HEK293 (cell line): ENCODE measurements at regions not wholly inside any gene's neighbourhood (a gene's known extent, or its start where the extent isn't known, plus 50 kb on each side); places are given as distances from the start of the nearest gene placed in this dataset.

Source experiments
- CTCF ChIP-seq: fragments of 450-650 bp; formaldehyde crosslinking; IDR thresholded peaks from 2 replicates; pipeline ENCODE4 v1.5.1; 2016; ENCODE audit warnings: missing biosample characterization, missing genetic modification characterization
- KLF9 ChIP-seq: fragments of 450-650 bp; formaldehyde crosslinking; IDR thresholded peaks from 2 replicates; pipeline ENCODE4 v1.5.1; 2016; ENCODE audit warnings: missing biosample characterization, missing genetic modification characterization, low read depth
- MYNN ChIP-seq: fragments of 450-650 bp; formaldehyde crosslinking; IDR thresholded peaks from 2 replicates; pipeline ENCODE4 v1.5.1; 2016; ENCODE audit warnings: missing biosample characterization, missing genetic modification characterization, borderline replicate concordance
- SP2 ChIP-seq: fragments of 450-650 bp; formaldehyde crosslinking; IDR thresholded peaks from 2 replicates; pipeline ENCODE4 v1.5.1; 2016; ENCODE audit warnings: missing biosample characterization, missing genetic modification characterization
- TCF7L2 ChIP-seq: IDR thresholded peaks from 2 replicates; pipeline ENCODE4 v1.6.1; 2011; ENCODE audit warnings: low read depth, mild to moderate bottlenecking, inconsistent platforms, low read length, moderate library complexity, borderline replicate concordance
- ZFP37 ChIP-seq: fragments of 450-650 bp; formaldehyde crosslinking; IDR thresholded peaks from 2 replicates; pipeline ENCODE4 v1.5.1; 2016; ENCODE audit warnings: missing biosample characterization, missing genetic modification characterization
- ZNF121 ChIP-seq: fragments of 450-650 bp; formaldehyde crosslinking; IDR thresholded peaks from 2 replicates; pipeline ENCODE4 v1.5.1; 2016; ENCODE audit warnings: missing biosample characterization, missing genetic modification characterization
- ZNF138 ChIP-seq: fragments of 450-650 bp; formaldehyde crosslinking; IDR thresholded peaks from 2 replicates; pipeline ENCODE4 v1.5.1; 2016; ENCODE audit warnings: missing biosample characterization, missing genetic modification characterization, borderline replicate concordance
- ZNF140 ChIP-seq: fragments of 450-650 bp; formaldehyde crosslinking; IDR thresholded peaks from 2 replicates; pipeline ENCODE4 v1.5.1; 2016; ENCODE audit warnings: missing biosample characterization, missing genetic modification characterization
- ZNF211 ChIP-seq: fragments of 450-650 bp; formaldehyde crosslinking; IDR thresholded peaks from 2 replicates; pipeline ENCODE4 v1.5.1; 2016; ENCODE audit warnings: low read depth, missing biosample characterization, missing genetic modification characterization
- ZNF239 ChIP-seq: fragments of 450-650 bp; formaldehyde crosslinking; IDR thresholded peaks from 2 replicates; pipeline ENCODE4 v1.5.1; 2016; ENCODE audit warnings: missing biosample characterization, missing genetic modification characterization
- ZNF280C ChIP-seq: fragments of 450-650 bp; formaldehyde crosslinking; IDR thresholded peaks from 2 replicates; pipeline ENCODE4 v1.5.1; 2016; ENCODE audit warnings: missing biosample characterization, missing genetic modification characterization
- ZNF530 ChIP-seq: fragments of 450-650 bp; formaldehyde crosslinking; IDR thresholded peaks from 2 replicates; pipeline ENCODE4 v1.5.1; 2016; ENCODE audit warnings: low read depth, missing biosample characterization, missing genetic modification characterization
- TF ChIP-seq, protein P1 (sequence below): IDR thresholded peaks from 2 replicates; pipeline ENCODE4 v1.6.1; 2011; ENCODE audit warnings: mild to moderate bottlenecking, low read depth, low read length, borderline replicate concordance

DNA sequence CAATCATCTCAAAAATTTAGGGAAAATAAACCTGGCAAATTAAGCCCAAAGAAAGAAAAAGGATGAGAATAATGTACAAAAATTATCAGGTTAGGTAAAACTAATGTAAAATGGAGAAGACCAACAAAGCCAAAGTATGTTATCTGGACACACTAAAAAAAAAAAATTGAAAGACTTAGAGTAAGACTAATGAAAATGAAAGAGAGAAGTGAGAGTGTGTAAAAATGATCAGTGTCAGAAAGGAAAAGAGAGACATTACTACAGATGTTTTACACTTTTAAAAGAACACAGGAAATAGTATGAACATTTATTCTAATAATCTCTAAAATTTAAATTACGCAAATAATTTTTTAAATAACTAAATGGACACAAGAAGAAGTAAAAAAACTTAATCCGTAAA is 573.3 kb upstream of the NR2F2 start:
- TF ChIP-seq ZFP37 (no peak), CTCF (no peak), ZNF239 (tag by site-specific recombination) (no peak), TCF7L2 (no peak), ZNF211 (tag by site-specific recombination) (no peak), ZNF140 (no peak), SP2 (tag by site-specific recombination) (no peak), KLF9 (tag by site-specific recombination) (no peak), ZNF280C (tag by site-specific recombination) (no peak), ZNF121 (no peak), MYNN (tag by site-specific recombination) (no peak), ZNF530 (no peak), ZNF138 (tag by site-specific recombination) (no peak)
- TF ChIP-seq, protein P1, sequence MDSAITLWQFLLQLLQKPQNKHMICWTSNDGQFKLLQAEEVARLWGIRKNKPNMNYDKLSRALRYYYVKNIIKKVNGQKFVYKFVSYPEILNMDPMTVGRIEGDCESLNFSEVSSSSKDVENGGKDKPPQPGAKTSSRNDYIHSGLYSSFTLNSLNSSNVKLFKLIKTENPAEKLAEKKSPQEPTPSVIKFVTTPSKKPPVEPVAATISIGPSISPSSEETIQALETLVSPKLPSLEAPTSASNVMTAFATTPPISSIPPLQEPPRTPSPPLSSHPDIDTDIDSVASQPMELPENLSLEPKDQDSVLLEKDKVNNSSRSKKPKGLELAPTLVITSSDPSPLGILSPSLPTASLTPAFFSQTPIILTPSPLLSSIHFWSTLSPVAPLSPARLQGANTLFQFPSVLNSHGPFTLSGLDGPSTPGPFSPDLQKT = no peak
